Left lung (tissue), 4 donors: ENCODE measurements at regions not wholly inside any gene's neighbourhood (a gene's known extent, or its start where the extent isn't known, plus 50 kb on each side); places are given as distances from the start of the nearest gene placed in this dataset.

Experiments
- ATAC-seq: fragments of 200-7000 bp; cut with Tn5 transposase; one replicate; pipeline ENCODE4 v1.9.1; 2020; ENCODE audit warnings: moderate library complexity
- DNase-seq, 4 donors: peaks; one replicate each; pipeline ENCODE4 v3.0.0-alpha.2; 2013 to 2020
- H3K27ac ChIP-seq, 2 donors: fragments of 200-600 bp; sonication (generic) in 1 of 2; one replicate each; pipeline versions ENCODE4 v1.5.0 to v1.8.0; 2020 to 2021
- H3K27me3 ChIP-seq, 2 donors: fragments of 200-600 bp; sonication (generic) in 1 of 2; one replicate each; pipeline versions ENCODE4 v1.5.0 to v1.8.0; 2020 to 2021
- H3K36me3 ChIP-seq, 2 donors: fragments of 200-600 bp; sonication (generic) in 1 of 2; one replicate each; pipeline versions ENCODE4 v1.5.0 to v1.8.0; 2020 to 2021
- H3K4me1 ChIP-seq, 2 donors: fragments of 200-600 bp; one replicate each; pipeline ENCODE4 v1.8.0; 2021
- H3K4me3 ChIP-seq, 2 donors: fragments of 200-600 bp; sonication (generic) in 1 of 2; one replicate each; pipeline versions ENCODE4 v1.5.0 to v1.8.0; 2020 to 2021; ENCODE audit warnings: mild to moderate bottlenecking in 1 of 2
- H3K9me3 ChIP-seq, 2 donors: fragments of 200-600 bp; sonication (generic) in 1 of 2; one replicate each; pipeline versions ENCODE4 v1.5.0 to v1.8.0; 2020 to 2021
- intact Hi-C, 2 donors: fragments of 100-400 bp; cut with DNase I; formaldehyde crosslinking; loops; one replicate each; pipeline versions ENCODE4 v1.11.2 to v1.14.2; 2022
- TF ChIP-seq, protein P1 (sequence below), 2 donors: fragments of 200-600 bp; sonication (generic) in 1 of 2; IDR thresholded peaks; one replicate each; pipeline versions ENCODE4 v1.5.0 to v1.8.0; 2021; ENCODE audit warnings: antibody characterized with exemption in 2 of 2
- donor health status: DM: no; HTN: yes; CAD: no.
- donor health status: DM: no; HTN: no; CAD: no.

DNA sequence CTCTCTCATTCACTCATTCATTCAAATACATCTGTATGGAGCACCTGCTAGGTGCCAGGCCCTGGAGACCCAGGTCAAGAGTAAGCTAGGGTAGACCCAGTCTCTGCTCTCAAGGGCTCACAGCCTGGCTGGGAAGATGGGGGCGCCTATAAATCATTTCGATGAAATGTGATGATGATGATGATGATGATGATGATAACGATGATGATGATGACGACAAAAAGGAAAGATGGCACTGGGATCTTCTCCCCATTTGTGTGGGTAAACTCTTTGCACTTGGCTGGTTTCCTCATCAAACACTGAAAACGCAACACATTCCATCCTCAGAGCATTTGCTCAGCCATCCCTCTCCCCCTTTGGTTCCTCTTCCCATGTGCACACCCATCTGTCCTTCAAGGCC lies 188.0 kb upstream of the CDYL start:
- no peak for ATAC-seq
- intact Hi-C loops, result no loop called here
- H3K4me3 ChIP-seq, result no peak overlapping the region

DNA sequence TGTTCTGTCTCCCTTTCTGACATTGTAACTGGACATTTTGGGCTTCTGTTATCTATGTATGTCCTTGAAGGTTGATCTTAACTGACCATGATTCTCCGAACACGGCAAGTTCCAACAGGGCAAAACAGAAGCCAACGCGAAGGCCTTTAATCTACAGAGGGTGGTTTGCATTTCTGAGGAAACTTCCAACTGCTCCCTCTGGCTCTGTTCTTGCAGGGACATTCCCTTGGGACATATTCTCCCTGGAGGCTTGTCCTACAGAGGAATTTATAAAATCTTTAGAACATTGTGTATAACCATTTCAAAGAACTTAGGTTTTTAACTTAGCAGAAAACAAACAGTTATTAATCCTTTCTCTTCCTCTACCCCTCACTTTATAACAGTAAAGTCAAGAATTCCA lies 189.0 kb upstream of the CDYL start:
- H3K9me3 ChIP-seq, result no peaks in the 10 kb centered on the region
- no peaks in the 10 kb centered on the region for H3K27me3 ChIP-seq
- no peak overlapping the region for H3K4me3 ChIP-seq
- no peak overlapping the region for H3K27ac ChIP-seq
- no peaks in the 10 kb centered on the region for H3K36me3 ChIP-seq
- TF ChIP-seq, protein P1, sequence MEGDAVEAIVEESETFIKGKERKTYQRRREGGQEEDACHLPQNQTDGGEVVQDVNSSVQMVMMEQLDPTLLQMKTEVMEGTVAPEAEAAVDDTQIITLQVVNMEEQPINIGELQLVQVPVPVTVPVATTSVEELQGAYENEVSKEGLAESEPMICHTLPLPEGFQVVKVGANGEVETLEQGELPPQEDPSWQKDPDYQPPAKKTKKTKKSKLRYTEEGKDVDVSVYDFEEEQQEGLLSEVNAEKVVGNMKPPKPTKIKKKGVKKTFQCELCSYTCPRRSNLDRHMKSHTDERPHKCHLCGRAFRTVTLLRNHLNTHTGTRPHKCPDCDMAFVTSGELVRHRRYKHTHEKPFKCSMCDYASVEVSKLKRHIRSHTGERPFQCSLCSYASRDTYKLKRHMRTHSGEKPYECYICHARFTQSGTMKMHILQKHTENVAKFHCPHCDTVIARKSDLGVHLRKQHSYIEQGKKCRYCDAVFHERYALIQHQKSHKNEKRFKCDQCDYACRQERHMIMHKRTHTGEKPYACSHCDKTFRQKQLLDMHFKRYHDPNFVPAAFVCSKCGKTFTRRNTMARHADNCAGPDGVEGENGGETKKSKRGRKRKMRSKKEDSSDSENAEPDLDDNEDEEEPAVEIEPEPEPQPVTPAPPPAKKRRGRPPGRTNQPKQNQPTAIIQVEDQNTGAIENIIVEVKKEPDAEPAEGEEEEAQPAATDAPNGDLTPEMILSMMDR (IDR thresholded peaks at IDR 0.05), result no peak
- intact Hi-C loops, result no loop called here
- H3K4me1 ChIP-seq, result no peaks in the 10 kb centered on the region
- DNase-seq, result no peak
- ATAC-seq, result no peak

More for the DNA sequence above, 188.0 kb upstream of the CDYL start:
- no peaks in the 10 kb centered on the region for H3K36me3 ChIP-seq
- H3K27me3 ChIP-seq, result no peaks in the 10 kb centered on the region
- H3K4me1 ChIP-seq, result no peaks in the 10 kb centered on the region
- H3K9me3 ChIP-seq, result no peaks in the 10 kb centered on the region
- DNase-seq, result no peak
- no peak overlapping the region for H3K27ac ChIP-seq
- TF ChIP-seq, protein P1 (IDR thresholded peaks at IDR 0.05), result no peak

DNA sequence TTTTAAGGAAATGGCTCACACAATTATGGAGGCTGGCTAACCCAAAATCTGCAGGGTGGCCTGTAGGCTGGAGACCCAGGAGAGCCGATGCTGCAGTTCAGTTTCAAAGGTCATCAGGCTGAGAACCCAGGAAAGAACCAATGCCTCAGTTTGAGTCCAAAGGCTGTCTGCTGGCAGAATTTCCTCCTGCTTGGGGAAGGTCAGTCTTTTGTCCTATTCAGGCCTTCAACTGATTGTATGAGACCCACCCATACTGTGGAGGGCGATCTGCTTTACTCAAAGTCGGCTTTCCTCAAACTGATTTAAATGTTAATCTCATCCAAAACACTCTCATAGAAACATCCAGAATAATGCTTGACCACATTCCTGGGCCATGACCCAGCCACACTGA lies 189.7 kb upstream of the CDYL start:
- H3K4me3 ChIP-seq, result no peak overlapping the region
- H3K36me3 ChIP-seq, result no peaks in the 10 kb centered on the region
- TF ChIP-seq, protein P1 (IDR thresholded peaks at IDR 0.05), result no peak
- peaks cover 0 to 2% of the 10 kb centered on the region in 2 donors for H3K9me3 ChIP-seq
- H3K27ac ChIP-seq, result no peak overlapping the region
- no peak for DNase-seq
- no peaks in the 10 kb centered on the region for H3K4me1 ChIP-seq
- intact Hi-C loops, result no loop called here
- no peak for ATAC-seq
- H3K27me3 ChIP-seq, result no peaks in the 10 kb centered on the region

DNA sequence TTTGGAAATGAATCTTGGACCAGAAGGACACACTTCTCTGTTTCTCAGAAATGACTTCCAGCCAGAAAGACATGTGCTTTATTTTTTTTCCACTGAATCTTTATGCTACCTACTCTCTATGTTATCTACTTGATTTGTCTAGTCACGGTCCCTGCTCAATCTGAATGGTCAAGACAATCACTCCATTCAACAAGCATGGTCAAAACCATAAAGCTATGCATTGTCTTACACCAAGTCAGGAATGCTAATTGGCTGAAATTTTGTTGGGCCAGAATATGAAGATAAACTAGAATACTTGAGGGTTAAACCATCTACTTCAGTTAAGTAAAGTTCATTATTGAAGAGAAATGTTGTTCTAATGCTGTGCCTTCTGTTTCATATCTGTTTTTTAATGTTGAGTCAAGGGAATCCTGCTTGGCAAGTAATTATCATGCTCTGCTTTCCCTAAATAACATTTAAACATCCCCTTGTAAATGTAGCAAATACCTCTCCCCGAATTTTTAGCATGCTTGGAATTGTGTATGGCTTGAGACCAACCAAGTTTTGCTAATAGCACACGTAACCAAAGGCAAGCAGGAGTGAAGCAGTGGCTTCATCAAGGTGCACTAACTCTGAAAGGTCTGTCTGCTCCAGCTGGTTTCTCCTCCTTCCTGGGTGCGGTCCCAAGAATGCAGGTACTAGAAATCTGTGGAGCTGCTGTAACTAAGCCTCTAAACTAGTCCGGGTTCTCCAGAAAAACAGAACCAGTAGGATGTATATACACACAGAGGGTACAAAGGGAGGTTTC lies 190.3 kb upstream of the CDYL start:
- Histone ChIP-seq H3K27ac (no peak overlapping the region), H3K4me3 (no peak overlapping the region), H3K9me3 (peaks cover 0 to 8% of the 10 kb centered on the region in 2 donors), H3K36me3 (no peaks in the 10 kb centered on the region), H3K27me3 (no peaks in the 10 kb centered on the region), H3K4me1 (no peaks in the 10 kb centered on the region)
- TF ChIP-seq, protein P1 (IDR thresholded peaks at IDR 0.05), result no peak
- ATAC-seq (peak; percentile 73), DNase-seq (no peak)
- intact Hi-C loops, result no loop called here

DNA sequence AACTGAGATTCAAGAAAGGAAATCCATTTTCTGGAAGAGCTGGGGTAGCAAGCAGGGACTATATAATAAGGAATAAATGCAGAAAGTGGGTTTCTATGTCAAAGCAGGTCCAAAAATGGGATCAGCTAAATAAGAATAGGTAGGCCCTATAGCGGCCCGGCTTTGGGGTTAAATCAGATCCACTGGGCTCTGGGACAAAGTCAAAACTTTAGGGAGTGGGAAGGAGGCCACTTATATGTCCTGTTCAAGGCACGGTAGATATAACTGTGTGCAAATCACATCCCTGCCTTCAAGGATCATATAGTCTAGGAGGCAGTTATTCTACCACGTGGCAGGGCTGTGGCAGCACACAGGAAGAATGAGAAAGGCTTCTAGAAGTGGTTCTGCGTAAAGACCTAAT lies 191.4 kb upstream of the CDYL start:
- peaks cover 0 to 8% of the 10 kb centered on the region in 2 donors for H3K9me3 ChIP-seq
- no peak for ATAC-seq
- TF ChIP-seq, protein P1 (IDR thresholded peaks at IDR 0.05), result no peak
- H3K4me1 ChIP-seq, result no peaks in the 10 kb centered on the region
- intact Hi-C loops, result no loop called here
- H3K36me3 ChIP-seq, result no peaks in the 10 kb centered on the region
- DNase-seq, result no peak
- H3K27ac ChIP-seq, result no peak overlapping the region
- H3K27me3 ChIP-seq, result no peaks in the 10 kb centered on the region
- H3K4me3 ChIP-seq, result no peak overlapping the region
